ENCODE measurements at regions not wholly inside any gene's neighbourhood (a gene's known extent, or its start where the extent isn't known, plus 50 kb on each side); places are given as distances from the start of the nearest gene placed in this dataset.

DNA sequence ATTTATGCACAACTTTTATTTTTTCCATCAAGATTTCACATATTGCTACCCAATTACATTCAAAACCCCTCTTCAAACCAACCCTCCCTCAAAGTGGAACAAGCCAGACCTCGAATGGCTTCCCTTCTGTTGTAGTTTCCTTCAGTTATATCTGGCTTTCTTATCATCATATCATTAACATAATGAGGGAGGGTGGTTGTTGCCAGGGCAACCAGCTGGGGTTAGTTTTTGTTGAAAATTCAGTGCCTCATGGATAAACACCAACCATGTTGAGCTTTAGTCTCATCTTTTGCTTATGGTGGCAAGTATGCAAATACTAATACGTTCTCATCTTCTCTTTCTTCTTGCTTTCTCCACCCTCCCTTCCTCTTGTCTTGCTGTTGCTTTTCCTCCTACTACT lies 359.7 kb downstream of the CDH11 start:
- TF ChIP-seq EZH2 (IDR thresholded peaks at IDR 0.05; ENCODE audit: borderline replicate concordance, control insufficient read depth, low read depth, low read length) (no peak), CTCF (IDR thresholded peaks at IDR 0.05 in 2 of 3, conservative IDR thresholded peaks at IDR 0.05 in 1 of 3; ENCODE audit: control insufficient read depth in 2 of 3, extremely low read depth in 1 of 3, insufficient read depth in 1 of 3, low read depth in 3 of 3, low read length in 3 of 3) (no peak), RAD51 (IDR thresholded peaks at IDR 0.05) (no peak), YY1 (IDR thresholded peaks at IDR 0.05; ENCODE audit: low read depth, low read length) (no peak), TCF12 (IDR thresholded peaks at IDR 0.05; ENCODE audit: low read depth, low read length) (no peak)
